HEK293 (cell line): ENCODE measurements at regions not wholly inside any gene's neighbourhood (a gene's known extent, or its start where the extent isn't known, plus 50 kb on each side); places are given as distances from the start of the nearest gene placed in this dataset.

ENCODE experiments used
- CTCF ChIP-seq: fragments of 450-650 bp; formaldehyde crosslinking; IDR thresholded peaks from 2 replicates; pipeline ENCODE4 v1.5.1; 2016; ENCODE audit warnings: missing biosample characterization, missing genetic modification characterization
- PATZ1 ChIP-seq: fragments of 450-650 bp; formaldehyde crosslinking; IDR thresholded peaks from 2 replicates; pipeline ENCODE4 v1.5.1; 2016; ENCODE audit warnings: missing biosample characterization, missing genetic modification characterization
- PRDM10 ChIP-seq: fragments of 450-650 bp; formaldehyde crosslinking; IDR thresholded peaks from 2 replicates; pipeline ENCODE4 v1.5.1; 2016; ENCODE audit warnings: missing biosample characterization, missing genetic modification characterization
- SP3 ChIP-seq: fragments of 450-650 bp; formaldehyde crosslinking; IDR thresholded peaks from 2 replicates; pipeline ENCODE4 v1.5.1; 2016; ENCODE audit warnings: missing biosample characterization, missing genetic modification characterization
- ZFHX2 ChIP-seq: fragments of 450-650 bp; formaldehyde crosslinking; conservative IDR thresholded peaks from 2 replicates; pipeline ENCODE4 v1.5.1; 2016; ENCODE audit warnings: missing biosample characterization, missing genetic modification characterization
- ZNF133 ChIP-seq: fragments of 450-650 bp; formaldehyde crosslinking; IDR thresholded peaks from 2 replicates; pipeline ENCODE4 v1.5.1; 2016; ENCODE audit warnings: missing biosample characterization, missing genetic modification characterization
- ZNF350 ChIP-seq: fragments of 450-650 bp; formaldehyde crosslinking; IDR thresholded peaks from 2 replicates; pipeline ENCODE4 v1.5.0; 2017; ENCODE audit warnings: missing biosample characterization, mild to moderate bottlenecking, missing genetic modification characterization
- ZNF423 ChIP-seq: fragments of 450-650 bp; formaldehyde crosslinking; IDR thresholded peaks from 2 replicates; pipeline ENCODE4 v1.5.1; 2016; ENCODE audit warnings: missing biosample characterization, missing genetic modification characterization
- ZNF510 ChIP-seq: fragments of 450-650 bp; formaldehyde crosslinking; IDR thresholded peaks from 2 replicates; pipeline ENCODE4 v1.5.1; 2018; ENCODE audit warnings: mild to moderate bottlenecking, missing genetic modification characterization, missing biosample characterization; ENCODE audit not compliant: insufficient replicate concordance
- ZNF664 ChIP-seq: fragments of 450-650 bp; formaldehyde crosslinking; IDR thresholded peaks from 2 replicates; pipeline ENCODE4 v1.5.1; 2016; ENCODE audit warnings: missing biosample characterization, missing genetic modification characterization

GRCh38 chr14:22112004-22112403 is 438.4 kb upstream of the OR4E1 start:
- TF ChIP-seq CTCF (tag by site-specific recombination), result no peak
- TF ChIP-seq PRDM10 (tag by site-specific recombination), result no peak
- TF ChIP-seq ZNF664 (tag by site-specific recombination), result no peak
- TF ChIP-seq SP3 (tag by site-specific recombination), result no peak
- TF ChIP-seq ZNF133 (tag by site-specific recombination), result no peak
- TF ChIP-seq ZFHX2, result no peak
- TF ChIP-seq PATZ1 (tag by site-specific recombination), result no peak
- TF ChIP-seq ZNF423 (tag by site-specific recombination), result no peak
- TF ChIP-seq ZNF350 (tag by site-specific recombination), result no peak
- no peak for TF ChIP-seq ZNF510 (tag by site-specific recombination)
